ENCODE measurements at regions not wholly inside any gene's neighbourhood (a gene's known extent, or its start where the extent isn't known, plus 50 kb on each side); places are given as distances from the start of the nearest gene placed in this dataset.

DNA sequence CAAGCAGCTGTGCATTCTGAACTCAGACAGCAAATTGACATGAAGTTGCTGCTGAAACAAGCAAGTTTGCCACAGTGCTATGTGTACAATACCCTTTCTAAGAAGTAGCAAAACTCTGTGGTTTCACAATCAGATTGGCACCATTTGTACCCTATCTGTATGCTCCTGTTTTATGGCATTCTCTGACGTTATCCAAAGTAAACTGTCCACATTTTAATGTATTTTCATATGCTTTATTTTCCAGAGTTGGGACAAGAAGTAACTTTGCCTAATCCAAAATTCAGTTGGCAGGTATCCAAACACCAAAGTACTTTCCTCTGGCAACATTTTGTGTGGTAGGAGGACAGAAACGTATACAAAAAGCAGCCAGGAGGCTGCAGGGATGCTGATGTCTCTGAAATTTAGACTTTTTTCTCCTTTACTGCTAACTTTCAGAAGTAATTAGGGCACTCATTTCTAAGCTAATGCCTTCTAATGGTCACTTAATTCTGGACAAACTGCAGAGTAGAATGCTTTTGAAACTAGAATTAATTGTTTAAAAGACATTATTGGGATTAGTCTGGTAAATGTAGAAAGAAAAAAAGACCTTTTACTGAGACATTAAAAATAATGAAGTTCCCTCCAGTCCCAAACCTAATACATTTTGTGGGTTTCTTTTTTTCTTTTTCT lies 414.7 kb upstream of the NRP1 start:
- TF ChIP-seq EGR1 (IDR thresholded peaks at IDR 0.05) (no peak), CREB1 (IDR thresholded peaks at IDR 0.05; ENCODE audit: low read depth) (no peak), REST (IDR thresholded peaks at IDR 0.05; ENCODE audit: low read depth) (no peak), TAF1 (IDR thresholded peaks at IDR 0.05; ENCODE audit: low read depth) (no peak), RAD21 (IDR thresholded peaks at IDR 0.05; ENCODE audit: low read depth) (no peak), CEBPB (IDR thresholded peaks at IDR 0.05) (no peak), YY1 (IDR thresholded peaks at IDR 0.05; ENCODE audit: low read depth) (no peak), USF1 (IDR thresholded peaks at IDR 0.05) (no peak), EP300 (IDR thresholded peaks at IDR 0.05; ENCODE audit: borderline replicate concordance) (no peak), ZBTB7A (IDR thresholded peaks at IDR 0.05; ENCODE audit: low read depth) (no peak), FOXM1 (IDR thresholded peaks at IDR 0.05; ENCODE audit: borderline replicate concordance, low read depth) (no peak), NFIC (IDR thresholded peaks at IDR 0.05) (no peak), TCF12 (IDR thresholded peaks at IDR 0.05; ENCODE audit: low read depth) (no peak), TEAD4 (IDR thresholded peaks at IDR 0.05) (no peak), MAX (IDR thresholded peaks at IDR 0.05) (no peak)

GRCh38 chr10:33746836-33747268 lies 412.4 kb upstream of the NRP1 start:
- TF ChIP-seq EGR1 (IDR thresholded peaks at IDR 0.05) (no peak), MAX (IDR thresholded peaks at IDR 0.05) (no peak), EP300 (IDR thresholded peaks at IDR 0.05; ENCODE audit: borderline replicate concordance) (no peak), YY1 (IDR thresholded peaks at IDR 0.05; ENCODE audit: low read depth) (no peak), USF1 (IDR thresholded peaks at IDR 0.05) (no peak), TEAD4 (IDR thresholded peaks at IDR 0.05) (no peak), CREB1 (IDR thresholded peaks at IDR 0.05; ENCODE audit: low read depth) (no peak), REST (IDR thresholded peaks at IDR 0.05; ENCODE audit: low read depth) (no peak), CEBPB (IDR thresholded peaks at IDR 0.05) (no peak)

GRCh38 chr10:33746186-33746585 lies 411.7 kb upstream of the NRP1 start:
- no peak for TF ChIP-seq TCF12 (IDR thresholded peaks at IDR 0.05; ENCODE audit: low read depth)
- no peak for TF ChIP-seq MAX (IDR thresholded peaks at IDR 0.05)
- TF ChIP-seq TAF1 (IDR thresholded peaks at IDR 0.05; ENCODE audit: low read depth), result no peak
- no peak for TF ChIP-seq NFIC (IDR thresholded peaks at IDR 0.05)
- TF ChIP-seq RAD21 (IDR thresholded peaks at IDR 0.05; ENCODE audit: low read depth), result no peak
- TF ChIP-seq FOXM1 (IDR thresholded peaks at IDR 0.05; ENCODE audit: borderline replicate concordance, low read depth), result no peak
- TF ChIP-seq USF1 (IDR thresholded peaks at IDR 0.05), result no peak
- TF ChIP-seq EP300 (IDR thresholded peaks at IDR 0.05; ENCODE audit: borderline replicate concordance), result no peak

DNA sequence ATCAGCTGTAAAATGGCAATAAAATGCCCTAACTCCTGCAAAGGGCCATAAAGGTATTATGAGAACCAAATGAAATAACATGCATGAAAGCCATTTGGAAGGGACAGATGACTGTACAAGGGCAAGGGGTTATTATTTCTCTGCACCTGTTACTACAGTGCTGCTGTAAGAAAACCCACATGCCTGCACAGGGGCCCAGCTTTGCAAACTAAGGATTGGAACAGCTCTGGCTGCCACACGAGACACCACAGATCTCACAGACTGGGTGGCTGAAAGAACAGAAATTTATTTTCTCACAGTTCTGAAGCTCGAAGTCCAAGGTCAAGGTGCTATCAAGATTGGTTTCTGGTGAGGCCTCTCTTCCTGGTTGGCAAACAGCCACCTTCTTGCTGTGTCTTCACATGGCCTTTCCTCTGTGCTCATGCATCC lies 409.0 kb upstream of the NRP1 start:
- TF ChIP-seq TCF12 (IDR thresholded peaks at IDR 0.05; ENCODE audit: low read depth), result no peak
- TF ChIP-seq CEBPB (IDR thresholded peaks at IDR 0.05), result no peak
- TF ChIP-seq NFIC (IDR thresholded peaks at IDR 0.05), result no peak
- TF ChIP-seq RAD21 (IDR thresholded peaks at IDR 0.05; ENCODE audit: low read depth), result no peak

DNA sequence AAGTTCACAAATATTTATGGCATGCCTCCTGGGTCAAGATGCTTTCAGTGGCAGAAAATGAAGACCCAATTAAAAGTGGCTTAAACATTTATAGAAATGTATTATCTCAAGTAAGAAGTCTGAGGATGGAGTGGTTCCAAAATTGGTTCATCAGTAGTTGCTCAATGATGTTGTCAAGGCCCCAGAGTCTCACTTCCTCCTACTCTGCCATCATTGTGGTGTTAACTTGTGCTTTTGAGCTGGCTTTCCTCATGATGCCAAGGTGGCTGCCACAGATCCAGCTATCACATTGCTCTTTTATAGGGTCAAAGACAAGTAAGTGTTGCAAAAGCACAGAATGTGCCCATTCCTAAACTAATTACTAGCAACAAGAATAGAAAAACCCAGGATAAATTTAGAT lies 404.6 kb upstream of the NRP1 start:
- no peak for TF ChIP-seq TCF12 (IDR thresholded peaks at IDR 0.05; ENCODE audit: low read depth)
- TF ChIP-seq REST (IDR thresholded peaks at IDR 0.05; ENCODE audit: low read depth), result no peak
